ENCODE measurements at regions not wholly inside any gene's neighbourhood (a gene's known extent, or its start where the extent isn't known, plus 50 kb on each side); places are given as distances from the start of the nearest gene placed in this dataset.

GRCh38 chr2:128439791-128440665 is 121.4 kb upstream of the HS6ST1 start:
- DNase-seq: no peak

- no peak for DNase-seq
These were observed 122.1 kb upstream of the HS6ST1 start for GRCh38 chr2:128440666-128441340.

- no peak for DNase-seq
These were observed 122.8 kb upstream of the HS6ST1 start for GRCh38 chr2:128441341-128442052.

GRCh38 chr2:128442053-128442751 is 123.5 kb upstream of the HS6ST1 start:
- DNase-seq: no peak

GRCh38 chr2:128442891-128443302 is 124.2 kb upstream of the HS6ST1 start:
- no peak for DNase-seq

GRCh38 chr2:128444121-128444771 is 125.6 kb upstream of the HS6ST1 start:
- DNase-seq: no peak

GRCh38 chr2:128444816-128445522 is 126.3 kb upstream of the HS6ST1 start:
- DNase-seq: no peak

GRCh38 chr2:128445523-128445900 is 126.8 kb upstream of the HS6ST1 start:
- no peak for DNase-seq

GRCh38 chr2:128446049-128446873 is 127.6 kb upstream of the HS6ST1 start:
- no peak for DNase-seq

GRCh38 chr2:128446874-128447537 is 128.3 kb upstream of the HS6ST1 start:
- no peak for DNase-seq

GRCh38 chr2:128447538-128447995 is 128.9 kb upstream of the HS6ST1 start:
- no peak for DNase-seq

- no peak for DNase-seq
These were observed 129.9 kb upstream of the HS6ST1 start for GRCh38 chr2:128448331-128449225.

GRCh38 chr2:128449226-128450061 is 130.8 kb upstream of the HS6ST1 start:
- DNase-seq: no peak

- DNase-seq: no peak
These were observed 131.8 kb upstream of the HS6ST1 start for GRCh38 chr2:128450211-128451024.

- no peak for DNase-seq
These were observed 132.7 kb upstream of the HS6ST1 start for GRCh38 chr2:128451084-128452023.

GRCh38 chr2:128452024-128452411 is 133.3 kb upstream of the HS6ST1 start:
- DNase-seq: no peak
